ENCODE measurements at regions not wholly inside any gene's neighbourhood (a gene's known extent, or its start where the extent isn't known, plus 50 kb on each side); places are given as distances from the start of the nearest gene placed in this dataset.
"Not testable (repeated sequence)": the region's sequence is repeated elsewhere in the genome, so short reads cannot be mapped to it uniquely, and the experiment has no call there.

DNA sequence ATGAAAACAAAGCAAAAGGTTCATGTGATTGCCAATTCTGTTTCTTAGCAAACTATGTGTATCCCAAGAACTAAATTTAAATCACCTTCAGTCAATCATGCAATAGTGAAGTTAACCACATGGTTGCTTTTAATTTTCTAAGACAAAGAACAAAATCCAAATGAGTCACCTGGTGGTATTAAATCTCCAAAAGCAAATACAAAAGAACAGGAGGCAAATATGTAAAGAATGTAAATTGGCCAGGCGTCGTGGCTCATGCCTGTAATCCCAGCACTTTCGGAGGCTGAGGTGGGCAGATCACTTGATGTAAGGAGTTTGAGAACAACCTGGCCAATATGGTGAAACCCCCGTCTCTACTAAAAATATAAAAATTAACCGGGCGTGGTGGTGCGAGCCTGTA lies 54.2 kb upstream of the PIK3R4 start:
- no peaks in the 10 kb centered on the region for H3K36me3 Mint-ChIP-seq (ENCODE audit: low read depth)

DNA sequence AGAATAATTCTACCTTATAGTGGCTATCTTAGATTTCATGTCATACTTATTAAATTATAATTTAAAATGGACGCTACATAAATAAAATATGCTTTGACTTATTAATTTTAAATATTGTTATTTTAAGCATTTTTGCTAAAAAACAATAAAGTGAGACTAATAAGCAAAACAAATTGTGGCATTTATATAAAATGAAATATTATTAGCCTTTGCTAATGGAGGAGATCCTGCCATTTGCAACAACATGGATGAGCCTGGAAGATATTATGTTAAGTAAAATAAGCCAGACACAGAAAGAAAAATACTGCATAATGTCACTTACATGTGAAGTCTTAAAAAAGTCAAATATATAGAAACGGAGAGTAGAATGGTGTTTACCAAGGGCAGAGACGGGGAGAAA lies 54.8 kb upstream of the PIK3R4 start:
- Mint-ChIP-seq H3K27ac (no peak overlapping the region), H3K36me3 (ENCODE audit: low read depth) (no peaks in the 10 kb centered on the region), H3K27me3 (peaks cover 21% of the 10 kb centered on the region), H3K4me3 (no peak overlapping the region), H3K9me3 (peaks cover 7% of the 10 kb centered on the region), H3K4me1 (no peaks in the 10 kb centered on the region)
- no peak for DNase-seq
- POLR2A ChIA-PET = no interaction called here
- CTCF ChIA-PET = interaction anchor here (0.6 kb wide), 1 partner anchor 190 kb away, joined by 3 read pairs; no protein-coding TSS in a partner anchor

More for the DNA sequence above, 54.2 kb upstream of the PIK3R4 start:
- Mint-ChIP-seq H3K9me3 (peaks cover 7% of the 10 kb centered on the region), H3K4me3 (no peak overlapping the region), H3K4me1 (no peaks in the 10 kb centered on the region), H3K27ac (no peak overlapping the region), H3K27me3 (peaks cover 23% of the 10 kb centered on the region)
- POLR2A ChIA-PET = no interaction called here
- CTCF ChIA-PET = no interaction called here
- no peak for DNase-seq

GRCh38 chr3:130811557-130811956 lies 64.9 kb upstream of the PIK3R4 start:
- Mint-ChIP-seq H3K27me3 (peaks cover 5% of the 10 kb centered on the region), H3K4me3 (no peak overlapping the region), H3K36me3 (ENCODE audit: low read depth) (no peaks in the 10 kb centered on the region), H3K27ac (no peak overlapping the region), H3K4me1 (no peaks in the 10 kb centered on the region), H3K9me3 (no peaks in the 10 kb centered on the region)
- DNase-seq = no peak
- ChIA-PET POLR2A (interaction anchor here (0.7 kb wide), 1 partner anchor 39 kb away, joined by 3 read pairs; no protein-coding TSS in a partner anchor), CTCF (interaction anchor here (0.5 to 1.0 kb wide), 3 partner anchors 15 to 102 kb away, joined by 3 read pairs; no protein-coding TSS in a partner anchor)

- DNase-seq = no peak
- POLR2A ChIA-PET = no interaction called here
- CTCF ChIA-PET = no interaction called here
- H3K27me3 Mint-ChIP-seq = peaks cover 10% of the 10 kb centered on the region
- no peak overlapping the region for H3K4me3 Mint-ChIP-seq
- H3K4me1 Mint-ChIP-seq = no peaks in the 10 kb centered on the region
- no peaks in the 10 kb centered on the region for H3K36me3 Mint-ChIP-seq (ENCODE audit: low read depth)
- H3K9me3 Mint-ChIP-seq = no peaks in the 10 kb centered on the region
- H3K27ac Mint-ChIP-seq = no peak overlapping the region
These were observed 68.3 kb upstream of the PIK3R4 start for GRCh38 chr3:130814691-130815472.

DNA sequence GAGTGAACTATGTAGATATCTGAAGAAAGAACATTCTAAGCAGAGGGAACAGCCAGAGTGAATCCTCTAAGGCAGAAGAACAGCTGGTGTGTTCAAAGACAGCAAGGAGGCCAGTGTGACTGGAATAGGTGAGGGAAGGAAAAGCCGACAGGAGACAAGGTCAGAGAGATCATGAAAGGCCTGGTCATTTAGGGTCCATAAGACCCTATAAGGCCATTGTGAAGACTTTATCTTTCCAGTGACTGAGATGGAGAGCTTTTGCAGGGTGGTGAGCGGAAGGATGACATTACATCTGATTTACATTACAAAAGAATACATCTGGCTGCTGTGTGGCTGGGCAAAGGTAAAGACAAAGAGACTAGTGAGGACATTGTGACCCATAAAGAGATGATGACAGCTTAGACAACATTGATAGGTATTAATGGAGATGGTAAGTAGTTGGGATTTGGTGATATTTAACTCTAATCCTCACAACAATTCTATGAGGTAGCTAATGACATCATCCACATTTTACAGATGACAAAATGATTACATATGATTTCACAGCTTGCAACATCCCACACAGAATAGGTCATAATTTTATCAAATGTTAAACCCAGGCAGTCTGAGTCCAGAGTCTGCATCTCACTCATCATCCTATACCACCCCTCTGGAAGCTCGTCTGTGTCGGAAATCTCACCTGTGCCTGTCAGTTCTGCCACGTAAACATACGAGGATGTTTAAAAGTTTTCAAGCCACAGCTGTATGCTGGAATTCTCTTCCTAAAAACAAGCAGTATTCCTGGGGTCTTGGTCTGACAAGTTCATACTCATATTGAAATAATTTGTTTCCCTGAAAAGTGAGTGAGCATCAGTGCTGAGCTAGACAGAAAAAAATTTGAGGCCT lies 70.2 kb upstream of the PIK3R4 start:
- Mint-ChIP-seq H3K9me3 (no peaks in the 10 kb centered on the region), H3K36me3 (ENCODE audit: low read depth) (no peaks in the 10 kb centered on the region), H3K27me3 (peaks cover 13% of the 10 kb centered on the region), H3K4me3 (no peak overlapping the region), H3K27ac (no peak overlapping the region), H3K4me1 (no peaks in the 10 kb centered on the region)
- CTCF ChIA-PET = interaction anchor here (1.3 kb wide), 1 partner anchor 15 kb away, joined by 3 read pairs; no protein-coding TSS in a partner anchor
- POLR2A ChIA-PET = no interaction called here
- no peak for DNase-seq

DNA sequence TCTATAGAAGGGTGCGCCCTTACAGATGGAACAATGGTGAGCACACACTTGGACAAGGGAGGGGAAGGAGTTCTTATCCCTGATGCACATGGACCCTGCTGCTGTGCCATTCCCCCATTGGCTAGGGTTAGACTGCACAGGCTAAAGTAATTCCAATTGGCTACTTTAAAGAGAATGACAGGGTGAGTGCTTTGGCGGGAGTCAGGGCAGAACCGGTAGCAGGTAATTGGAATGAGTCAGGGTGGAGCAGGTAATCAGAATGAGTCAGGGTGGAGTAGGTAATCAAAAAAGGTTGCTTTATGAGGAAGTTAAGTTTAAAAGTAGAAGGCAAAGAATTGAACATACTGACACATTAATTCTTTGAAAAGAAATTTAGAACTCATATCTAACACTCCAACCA lies 71.4 kb upstream of the PIK3R4 start:
- H3K4me1 Mint-ChIP-seq; CTCF ChIA-PET; POLR2A ChIA-PET; H3K4me3 Mint-ChIP-seq; H3K36me3 Mint-ChIP-seq (ENCODE audit: low read depth); H3K27ac Mint-ChIP-seq; DNase-seq; H3K9me3 Mint-ChIP-seq: not testable (repeated sequence)
- peaks cover 13% of the 10 kb centered on the region for H3K27me3 Mint-ChIP-seq

DNA sequence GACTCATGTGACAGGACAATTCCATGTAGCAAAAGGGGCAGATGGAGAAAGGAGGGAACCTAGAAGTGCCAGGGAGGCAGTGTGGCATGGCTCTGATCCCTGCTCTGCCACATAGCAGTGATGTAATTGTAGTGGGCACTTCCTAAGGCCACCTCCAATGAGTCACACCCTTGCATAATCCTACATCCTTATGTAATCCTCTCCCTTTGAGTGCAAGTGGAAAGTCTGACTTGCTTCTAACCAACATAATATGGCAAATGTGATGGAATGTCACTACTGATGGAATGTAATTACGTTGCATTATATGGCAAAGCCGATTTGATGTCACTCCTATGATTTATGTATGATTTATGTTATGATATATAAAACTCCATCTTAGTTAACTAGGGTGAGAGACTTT lies 72.9 kb upstream of the ATP2C1 start:
- H3K9me3 Mint-ChIP-seq = no peaks in the 10 kb centered on the region
- ChIA-PET POLR2A (no interaction called here), CTCF (no interaction called here)
- H3K27ac Mint-ChIP-seq = no peak overlapping the region
- H3K4me3 Mint-ChIP-seq = no peak overlapping the region
- peaks cover 23% of the 10 kb centered on the region for H3K27me3 Mint-ChIP-seq
- DNase-seq = no peak
- no peaks in the 10 kb centered on the region for H3K4me1 Mint-ChIP-seq
- no peaks in the 10 kb centered on the region for H3K36me3 Mint-ChIP-seq (ENCODE audit: low read depth)

GRCh38 chr3:130821806-130822205 lies 72.1 kb upstream of the ATP2C1 start:
- Mint-ChIP-seq H3K27ac (no peak overlapping the region), H3K4me3 (no peak overlapping the region), H3K9me3 (no peaks in the 10 kb centered on the region), H3K4me1 (no peaks in the 10 kb centered on the region), H3K36me3 (ENCODE audit: low read depth) (no peaks in the 10 kb centered on the region), H3K27me3 (peaks cover 23% of the 10 kb centered on the region)
- CTCF ChIA-PET = no interaction called here
- POLR2A ChIA-PET = no interaction called here
- no peak for DNase-seq

DNA sequence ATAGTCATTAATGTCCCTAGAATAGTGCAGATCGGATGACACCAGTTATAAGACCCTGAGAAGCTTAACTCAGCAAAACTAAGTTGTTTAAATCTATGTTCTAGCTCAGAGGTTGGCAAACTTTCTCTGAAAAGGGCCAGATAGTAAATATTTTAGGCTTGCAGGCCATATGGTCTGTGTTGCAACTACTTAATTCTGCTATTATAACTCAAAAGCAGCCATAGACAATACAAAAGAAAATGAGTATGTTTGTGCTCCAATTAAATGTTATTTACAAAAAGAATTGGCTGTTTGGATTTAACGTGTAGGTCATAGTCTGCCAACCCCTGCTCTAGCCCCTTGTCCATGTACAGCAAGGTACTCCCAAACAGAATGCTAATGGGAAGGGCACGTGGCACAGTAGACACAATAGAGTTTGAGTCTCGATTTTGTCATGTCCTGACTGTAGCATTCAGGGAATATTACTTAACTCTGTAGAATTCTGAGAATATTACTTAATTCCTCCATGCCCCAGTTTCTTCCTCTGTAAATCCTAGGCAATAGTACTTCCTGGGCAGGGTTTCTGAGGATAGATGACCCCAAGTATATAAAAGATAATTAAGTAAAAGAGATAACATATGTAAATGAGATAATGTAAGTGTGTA lies 70.5 kb upstream of the ATP2C1 start:
- no peaks in the 10 kb centered on the region for H3K36me3 Mint-ChIP-seq (ENCODE audit: low read depth)
- CTCF ChIA-PET = no interaction called here
- H3K4me3 Mint-ChIP-seq = no peak overlapping the region
- no peaks in the 10 kb centered on the region for H3K4me1 Mint-ChIP-seq
- POLR2A ChIA-PET = no interaction called here
- peaks cover 20% of the 10 kb centered on the region for H3K27me3 Mint-ChIP-seq
- no peaks in the 10 kb centered on the region for H3K9me3 Mint-ChIP-seq
- DNase-seq = no peak
- no peak overlapping the region for H3K27ac Mint-ChIP-seq

- peaks cover 17% of the 10 kb centered on the region for H3K27me3 Mint-ChIP-seq
- H3K36me3 Mint-ChIP-seq (ENCODE audit: low read depth) = no peaks in the 10 kb centered on the region
- no peak overlapping the region for H3K27ac Mint-ChIP-seq
- no peak overlapping the region for H3K4me3 Mint-ChIP-seq
- ChIA-PET POLR2A (no interaction called here), CTCF (no interaction called here)
- DNase-seq = no peak
- no peaks in the 10 kb centered on the region for H3K4me1 Mint-ChIP-seq
- no peaks in the 10 kb centered on the region for H3K9me3 Mint-ChIP-seq
These were observed 69.9 kb upstream of the ATP2C1 start for GRCh38 chr3:130823996-130824395.

GRCh38 chr3:130825762-130826299 lies 68.1 kb upstream of the ATP2C1 start:
- Mint-ChIP-seq H3K27ac (no peak overlapping the region), H3K27me3 (peaks cover 12% of the 10 kb centered on the region), H3K4me3 (no peak overlapping the region), H3K9me3 (no peaks in the 10 kb centered on the region), H3K4me1 (no peaks in the 10 kb centered on the region), H3K36me3 (ENCODE audit: low read depth) (no peaks in the 10 kb centered on the region)
- DNase-seq = no peak
- ChIA-PET POLR2A (no interaction called here), CTCF (interaction anchor here (1.1 to 1.2 kb wide), 3 partner anchors 10 to 31 kb away, joined by 3 read pairs; no protein-coding TSS in a partner anchor)

- Mint-ChIP-seq H3K36me3 (ENCODE audit: low read depth) (no peaks in the 10 kb centered on the region), H3K27me3 (peaks cover 12% of the 10 kb centered on the region), H3K4me3 (no peak overlapping the region), H3K27ac (no peak overlapping the region), H3K4me1 (no peaks in the 10 kb centered on the region), H3K9me3 (no peaks in the 10 kb centered on the region)
- CTCF ChIA-PET = interaction anchor here (1.1 to 1.2 kb wide), 2 partner anchors 9 to 16 kb away, joined by 3 read pairs; no protein-coding TSS in a partner anchor
- DNase-seq = no peak
- POLR2A ChIA-PET = no interaction called here
These were observed 67.2 kb upstream of the ATP2C1 start for GRCh38 chr3:130826516-130827182.
